ENCODE measurements at regions not wholly inside any gene's neighbourhood (a gene's known extent, or its start where the extent isn't known, plus 50 kb on each side); places are given as distances from the start of the nearest gene placed in this dataset.

DNA sequence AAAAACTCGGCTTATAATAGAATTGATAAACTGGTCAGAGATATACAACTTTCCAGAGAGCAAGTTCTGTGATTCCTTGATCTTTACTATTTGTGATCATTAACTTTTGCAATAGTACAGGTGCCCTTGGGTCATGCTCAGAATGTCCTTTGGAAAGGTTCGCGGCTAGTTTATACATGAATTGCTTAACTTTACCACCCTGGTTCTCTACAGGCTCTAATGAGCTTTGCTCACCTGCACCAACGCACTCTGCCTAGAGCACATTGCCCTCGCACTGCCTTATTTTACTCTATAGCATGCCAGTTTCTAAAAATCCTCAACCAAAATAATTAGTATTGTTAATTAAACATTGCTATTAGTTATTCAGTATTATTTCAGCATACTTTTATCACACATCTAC, 931.2 kb upstream of the KCND2 start:
- H3K4me3 ChIP-seq: no peak overlapping the region
- H3K9me3 ChIP-seq: no peaks in the 10 kb centered on the region
- H3K4me1 ChIP-seq: no peaks in the 10 kb centered on the region
- WGBS: 89% methylated on average over 5 of the region's 5 CpGs
- TF ChIP-seq POLR2A (IDR thresholded peaks at IDR 0.05) (no peak), POLR2AphosphoS5 (IDR thresholded peaks at IDR 0.05) (no peak), EP300 (IDR thresholded peaks at IDR 0.05) (no peak)
- TF ChIP-seq, protein P1, sequence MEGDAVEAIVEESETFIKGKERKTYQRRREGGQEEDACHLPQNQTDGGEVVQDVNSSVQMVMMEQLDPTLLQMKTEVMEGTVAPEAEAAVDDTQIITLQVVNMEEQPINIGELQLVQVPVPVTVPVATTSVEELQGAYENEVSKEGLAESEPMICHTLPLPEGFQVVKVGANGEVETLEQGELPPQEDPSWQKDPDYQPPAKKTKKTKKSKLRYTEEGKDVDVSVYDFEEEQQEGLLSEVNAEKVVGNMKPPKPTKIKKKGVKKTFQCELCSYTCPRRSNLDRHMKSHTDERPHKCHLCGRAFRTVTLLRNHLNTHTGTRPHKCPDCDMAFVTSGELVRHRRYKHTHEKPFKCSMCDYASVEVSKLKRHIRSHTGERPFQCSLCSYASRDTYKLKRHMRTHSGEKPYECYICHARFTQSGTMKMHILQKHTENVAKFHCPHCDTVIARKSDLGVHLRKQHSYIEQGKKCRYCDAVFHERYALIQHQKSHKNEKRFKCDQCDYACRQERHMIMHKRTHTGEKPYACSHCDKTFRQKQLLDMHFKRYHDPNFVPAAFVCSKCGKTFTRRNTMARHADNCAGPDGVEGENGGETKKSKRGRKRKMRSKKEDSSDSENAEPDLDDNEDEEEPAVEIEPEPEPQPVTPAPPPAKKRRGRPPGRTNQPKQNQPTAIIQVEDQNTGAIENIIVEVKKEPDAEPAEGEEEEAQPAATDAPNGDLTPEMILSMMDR (IDR thresholded peaks at IDR 0.05): no peak
- no peaks in the 10 kb centered on the region for H3K36me3 ChIP-seq
- DNase-seq (ENCODE audit: low spot score in 2 of 2): no peak
- H3K27me3 ChIP-seq: no peaks in the 10 kb centered on the region
- H3K27ac ChIP-seq: no peak overlapping the region

DNA sequence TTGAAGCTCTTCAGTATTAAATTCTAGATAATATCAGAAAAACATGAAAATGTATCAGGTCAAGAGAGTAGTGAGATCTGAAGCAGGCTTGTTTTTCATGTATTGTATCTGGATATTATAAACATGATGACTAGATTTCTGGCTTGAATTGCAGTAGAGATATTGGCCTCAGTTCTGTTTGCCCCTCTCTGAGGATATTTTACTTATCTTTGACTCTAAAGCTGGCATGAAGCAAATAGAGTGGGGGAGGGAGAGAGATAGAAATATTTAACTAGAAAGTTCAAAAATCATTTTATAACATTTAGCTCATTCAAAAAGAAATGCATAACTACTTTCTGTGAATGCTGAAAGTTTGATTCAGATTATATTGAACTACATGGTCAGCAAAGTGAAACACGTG, 929.7 kb upstream of the KCND2 start:
- H3K4me1 ChIP-seq: no peaks in the 10 kb centered on the region
- TF ChIP-seq, protein P1 (IDR thresholded peaks at IDR 0.05): no peak
- TF ChIP-seq POLR2A (IDR thresholded peaks at IDR 0.05) (no peak), EP300 (IDR thresholded peaks at IDR 0.05) (no peak), POLR2AphosphoS5 (IDR thresholded peaks at IDR 0.05) (no peak)
- no peaks in the 10 kb centered on the region for H3K9me3 ChIP-seq
- H3K36me3 ChIP-seq: no peaks in the 10 kb centered on the region
- DNase-seq (ENCODE audit: low spot score in 2 of 2): no peak
- 29% methylated on average over 1 of the region's 1 CpG for WGBS
- no peaks in the 10 kb centered on the region for H3K27me3 ChIP-seq
- no peak overlapping the region for H3K4me3 ChIP-seq
- H3K27ac ChIP-seq: no peak overlapping the region

DNA sequence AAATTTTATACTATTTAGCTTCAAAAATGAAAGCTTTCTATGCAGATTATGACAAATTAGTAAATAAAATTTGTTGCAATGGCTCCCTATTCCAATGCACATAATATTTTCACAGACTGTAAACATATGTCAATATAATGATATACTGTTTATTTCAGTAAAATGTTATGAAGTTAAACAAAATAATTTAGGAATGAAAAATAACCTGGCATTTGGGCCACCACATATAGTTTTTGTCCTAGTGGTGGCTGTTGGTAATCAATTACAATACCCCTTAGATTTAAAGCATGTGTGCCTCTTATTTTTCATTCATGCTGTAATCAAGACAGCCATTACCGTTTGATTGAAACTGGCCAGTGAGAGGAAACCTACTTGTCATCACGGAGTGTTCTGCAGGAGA, 928.5 kb upstream of the KCND2 start:
- Histone ChIP-seq H3K9me3 (no peaks in the 10 kb centered on the region), H3K4me1 (no peaks in the 10 kb centered on the region), H3K36me3 (no peaks in the 10 kb centered on the region), H3K27ac (no peak overlapping the region), H3K27me3 (no peaks in the 10 kb centered on the region), H3K4me3 (no peak overlapping the region)
- TF ChIP-seq, protein P1 (IDR thresholded peaks at IDR 0.05): no peak
- TF ChIP-seq POLR2A (IDR thresholded peaks at IDR 0.05) (no peak), EP300 (IDR thresholded peaks at IDR 0.05) (no peak), POLR2AphosphoS5 (IDR thresholded peaks at IDR 0.05) (no peak)
- DNase-seq (ENCODE audit: low spot score in 2 of 2): no peak
- WGBS: 46% methylated on average over 2 of the region's 2 CpGs

DNA sequence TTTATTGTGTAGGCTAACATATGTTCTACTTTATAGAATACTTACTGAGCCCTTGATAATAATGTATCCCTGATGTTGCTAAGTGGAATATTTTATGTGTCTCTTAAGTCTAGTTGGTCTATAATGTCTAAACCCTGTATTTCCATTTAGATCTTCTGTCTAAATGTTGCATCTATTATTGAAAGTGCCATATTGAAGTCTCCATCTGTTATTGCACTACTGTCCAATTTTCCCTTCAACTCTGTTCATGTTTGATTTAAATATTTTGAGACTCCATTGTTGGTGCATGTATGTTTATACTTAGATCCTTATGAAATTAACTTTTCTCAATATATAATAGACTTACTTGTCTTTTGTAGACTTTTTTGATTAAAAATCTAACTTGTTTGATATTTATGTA, 924.5 kb upstream of the KCND2 start:
- no peaks in the 10 kb centered on the region for H3K27me3 ChIP-seq
- no peaks in the 10 kb centered on the region for H3K36me3 ChIP-seq
- no peaks in the 10 kb centered on the region for H3K9me3 ChIP-seq
- DNase-seq (ENCODE audit: low spot score in 2 of 2): no peak
- H3K4me3 ChIP-seq: no peak overlapping the region
- no peak overlapping the region for H3K27ac ChIP-seq
- no peaks in the 10 kb centered on the region for H3K4me1 ChIP-seq
- TF ChIP-seq, protein P1 (IDR thresholded peaks at IDR 0.05): no peak
- TF ChIP-seq POLR2AphosphoS5 (IDR thresholded peaks at IDR 0.05): no peak
- TF ChIP-seq POLR2A (IDR thresholded peaks at IDR 0.05): no peak
- no peak for TF ChIP-seq EP300 (IDR thresholded peaks at IDR 0.05)

DNA sequence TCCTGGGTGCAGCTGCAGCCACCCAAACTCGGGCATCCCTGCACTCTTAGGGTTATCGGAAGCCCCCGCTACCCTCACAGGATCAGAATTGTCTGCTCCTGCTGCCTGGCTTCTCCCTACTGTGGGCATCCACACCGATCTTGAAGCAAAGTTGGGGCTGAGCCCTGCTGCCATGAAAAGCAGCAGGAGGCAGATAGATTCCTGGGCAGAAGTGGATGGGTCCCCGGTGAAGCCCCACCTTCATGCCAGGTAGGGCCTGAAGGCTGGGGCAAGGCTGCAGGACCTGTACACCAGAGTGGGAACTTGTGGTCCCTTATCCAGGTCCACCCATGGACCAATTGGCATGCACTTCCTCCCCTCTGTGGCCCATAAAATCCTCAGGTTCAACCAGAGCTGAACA, 922.6 kb upstream of the KCND2 start:
- WGBS: 100% methylated on average over 3 of the region's 5 CpGs
- TF ChIP-seq, protein P1 (IDR thresholded peaks at IDR 0.05): no peak
- no peak for TF ChIP-seq EP300 (IDR thresholded peaks at IDR 0.05)
- DNase-seq (ENCODE audit: low spot score in 2 of 2): no peak

More for the DNA sequence above, 922.6 kb upstream of the KCND2 start:
- H3K4me1 ChIP-seq: no peaks in the 10 kb centered on the region
- H3K27ac ChIP-seq: no peak overlapping the region
- H3K27me3 ChIP-seq: no peaks in the 10 kb centered on the region
- no peaks in the 10 kb centered on the region for H3K36me3 ChIP-seq
- H3K9me3 ChIP-seq: no peaks in the 10 kb centered on the region
- no peak overlapping the region for H3K4me3 ChIP-seq
